ENCODE measurements at regions not wholly inside any gene's neighbourhood (a gene's known extent, or its start where the extent isn't known, plus 50 kb on each side); places are given as distances from the start of the nearest gene placed in this dataset. TPM values are rescaled to one million over a fixed set of nuclear protein-coding genes. Genes with fewer than 3 reads are reported as not detected.

Small RNA genes lying in the stretch of these regions (small RNA-seq; reads per million reads assigned to genes)
- gene RF00157 (ENCODE audit: insufficient read depth) (not detected), gene RNA5SP349 (ENCODE audit: insufficient read depth) (0.51 reads per million), gene RNU6-654P (ENCODE audit: insufficient read depth) (not detected)
